Ammon's horn (tissue), 1 donor: ENCODE measurements at regions not wholly inside any gene's neighbourhood (a gene's known extent, or its start where the extent isn't known, plus 50 kb on each side); places are given as distances from the start of the nearest gene placed in this dataset.

Source experiments
- DNase-seq: peaks from one replicate; pipeline ENCODE4 v3.0.0-alpha.2; 2016; ENCODE audit warnings: low spot score

DNA sequence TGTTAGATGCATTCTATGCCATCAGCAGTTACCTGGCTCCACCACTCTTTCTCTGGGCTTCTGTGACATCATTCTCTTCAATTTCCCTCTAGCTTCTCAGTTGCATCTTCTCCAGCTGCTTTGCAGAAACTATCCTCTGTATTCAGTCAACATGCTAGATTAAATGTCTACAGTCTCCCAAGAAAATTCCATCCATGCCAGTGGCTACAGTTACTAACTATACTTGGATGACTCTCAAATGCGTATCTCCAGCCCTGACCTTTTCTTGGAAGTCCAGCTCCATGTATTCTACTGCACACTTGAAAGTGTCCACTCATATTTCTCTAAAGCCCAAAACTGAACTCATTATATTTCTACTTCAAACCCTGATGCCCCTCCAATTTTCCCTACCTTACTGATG is 232.3 kb upstream of the TENM3 start:
- no peak for DNase-seq

DNA sequence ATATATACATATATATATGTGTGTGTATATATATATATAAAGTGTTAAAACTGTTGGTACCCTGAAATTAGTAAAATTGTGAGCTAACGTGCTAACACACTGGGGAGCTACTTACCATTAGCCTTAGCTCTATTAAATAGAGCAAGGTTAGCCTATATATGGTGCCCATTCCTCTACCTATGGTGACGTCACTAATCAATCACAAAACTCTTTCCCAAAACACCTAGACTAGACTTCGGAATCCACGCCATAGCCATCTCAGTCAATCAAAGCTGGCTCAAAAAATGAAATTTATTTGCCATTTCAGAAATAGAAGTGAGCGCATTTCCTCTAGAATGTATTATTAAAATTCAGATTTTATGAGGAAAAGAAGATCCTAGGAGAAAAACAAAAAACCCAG is 229.0 kb upstream of the TENM3 start:
- no peak for DNase-seq

DNA sequence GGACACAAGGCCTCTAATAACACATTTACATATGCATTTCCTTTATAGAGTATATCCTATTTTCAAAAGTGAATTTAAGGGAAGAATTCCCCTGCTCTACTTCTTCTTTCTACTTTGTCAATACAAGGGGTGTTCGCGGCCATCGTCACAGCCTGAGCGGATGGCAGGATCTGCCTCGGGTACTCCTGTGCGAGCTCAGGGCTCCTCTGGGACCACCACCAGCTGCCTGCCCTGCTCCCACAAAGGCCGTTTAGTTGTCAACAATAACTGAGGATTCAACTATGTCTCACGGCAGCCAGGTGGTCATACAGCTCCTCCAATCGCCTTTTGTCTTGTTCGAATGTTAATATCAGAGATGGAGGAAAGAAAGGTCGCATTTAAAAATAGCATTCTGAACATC is 228.2 kb upstream of the TENM3 start:
- no peak for DNase-seq

DNA sequence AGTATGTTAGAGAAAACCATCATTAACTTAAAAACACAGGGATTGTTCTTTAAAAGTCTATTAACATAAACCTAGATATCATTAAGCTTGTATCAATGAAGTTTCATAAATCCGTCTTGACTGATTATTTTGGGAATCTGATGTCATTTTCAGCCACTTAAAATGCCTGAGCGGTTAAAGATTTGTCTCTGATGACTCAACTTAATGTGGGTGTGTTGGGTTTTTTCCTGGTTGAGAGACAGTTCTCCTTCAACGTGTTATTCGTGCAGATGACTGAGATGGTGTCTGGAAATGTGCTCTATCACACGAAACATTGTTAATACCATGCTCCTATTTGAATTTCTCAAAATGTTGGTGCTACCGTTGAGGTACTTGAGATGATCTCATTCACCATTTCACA is 227.3 kb upstream of the TENM3 start:
- peak; percentile 18 for DNase-seq

DNA sequence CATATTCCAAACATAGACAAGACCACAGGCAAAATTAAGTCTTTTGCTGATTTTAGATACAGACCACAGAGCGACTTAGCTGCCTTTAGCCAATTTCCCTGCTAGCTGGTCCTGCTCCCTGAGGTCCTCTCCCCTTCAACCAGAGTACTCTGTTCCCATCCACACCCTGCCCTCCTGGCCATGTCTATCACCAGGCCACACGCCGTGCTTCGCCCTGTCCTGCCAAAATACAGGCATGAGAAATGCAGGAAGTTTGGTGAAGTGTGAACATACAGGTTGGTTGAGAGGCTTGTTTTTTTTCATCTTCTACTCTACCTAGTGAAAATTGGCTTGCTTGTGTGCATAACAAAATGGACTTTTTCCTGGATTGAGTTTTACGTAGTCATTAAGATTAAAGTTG is 226.2 kb upstream of the TENM3 start:
- no peak for DNase-seq

DNA sequence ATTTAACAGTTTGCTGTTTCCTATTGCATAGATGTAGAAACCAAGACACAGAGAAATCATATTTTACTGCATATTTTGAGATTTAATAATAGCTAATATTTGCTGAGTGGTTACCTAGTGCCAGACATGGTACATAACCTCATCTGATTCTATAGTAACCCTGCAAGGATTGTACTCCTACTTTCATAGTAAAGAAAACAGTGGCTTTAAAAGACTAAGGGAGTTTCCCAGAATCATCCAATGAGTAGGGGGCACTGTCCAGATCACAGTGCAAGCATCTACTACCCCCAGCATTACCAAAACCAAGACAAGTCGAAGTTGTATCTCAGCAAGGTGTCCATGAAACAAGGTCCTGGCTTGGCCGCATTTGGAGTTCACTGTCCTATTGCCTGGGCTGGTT is 224.5 kb upstream of the TENM3 start:
- DNase-seq: no peak

DNA sequence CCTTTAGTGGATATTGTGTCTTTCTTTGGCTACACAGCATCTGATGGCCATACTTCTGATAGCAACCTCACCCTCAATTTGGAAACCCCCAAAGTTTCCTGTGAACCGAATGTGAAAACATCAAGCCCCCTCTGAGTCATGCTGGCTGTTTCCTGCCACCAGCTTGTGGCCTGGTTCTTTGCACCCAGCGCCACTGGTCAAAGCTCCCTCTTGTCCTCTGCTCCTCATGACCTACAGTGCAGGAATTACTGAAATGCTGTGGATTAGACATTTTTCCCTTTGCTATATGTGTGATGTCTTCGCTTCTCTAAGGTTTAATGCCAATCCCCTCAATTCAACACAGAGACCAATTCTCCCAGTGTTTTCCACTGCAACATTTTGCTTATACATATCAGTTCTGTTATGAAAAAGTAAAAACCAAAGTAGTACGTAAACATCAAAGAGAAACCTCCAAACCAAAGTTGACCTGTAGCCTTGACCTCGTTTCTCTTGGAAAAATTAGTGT is 224.0 kb upstream of the TENM3 start:
- no peak for DNase-seq

DNA sequence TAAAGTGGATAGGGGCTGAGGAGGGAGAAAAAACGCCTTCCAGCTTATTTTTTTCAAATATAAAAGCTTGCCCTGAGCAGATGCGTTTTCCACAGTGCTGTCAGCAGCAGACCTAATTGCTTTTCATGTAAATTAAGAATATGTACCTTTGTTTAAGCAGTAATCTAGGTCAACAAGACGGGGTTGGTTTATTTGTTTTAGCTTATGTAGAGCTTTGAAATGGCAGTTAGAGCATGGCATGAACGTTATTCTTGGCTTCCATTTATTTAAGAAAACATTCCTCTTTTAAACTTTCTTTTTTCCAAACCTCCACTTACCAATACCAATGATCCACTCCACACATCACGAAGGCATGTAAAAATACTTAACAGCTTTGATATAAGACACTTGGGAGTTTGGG is 220.3 kb upstream of the TENM3 start:
- DNase-seq: no peak

DNA sequence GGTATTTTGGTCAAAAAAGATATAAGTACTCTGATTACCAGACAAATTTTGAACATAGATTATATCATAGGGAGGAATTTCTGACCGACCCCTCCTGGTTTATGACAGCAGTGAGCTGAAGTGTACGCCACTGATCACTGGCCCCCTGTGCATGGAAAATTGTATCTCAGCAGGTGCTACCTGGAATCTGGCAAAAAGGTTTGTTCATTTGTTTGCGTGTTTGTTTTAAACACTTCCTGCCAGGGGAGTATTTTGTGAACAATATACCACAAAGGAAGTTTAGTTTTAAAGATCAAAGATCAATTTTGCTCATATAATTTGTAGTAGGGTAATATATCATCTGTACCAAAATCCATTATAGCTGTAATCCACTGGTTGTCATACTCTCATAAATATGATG is 219.7 kb upstream of the TENM3 start:
- DNase-seq: no peak

DNA sequence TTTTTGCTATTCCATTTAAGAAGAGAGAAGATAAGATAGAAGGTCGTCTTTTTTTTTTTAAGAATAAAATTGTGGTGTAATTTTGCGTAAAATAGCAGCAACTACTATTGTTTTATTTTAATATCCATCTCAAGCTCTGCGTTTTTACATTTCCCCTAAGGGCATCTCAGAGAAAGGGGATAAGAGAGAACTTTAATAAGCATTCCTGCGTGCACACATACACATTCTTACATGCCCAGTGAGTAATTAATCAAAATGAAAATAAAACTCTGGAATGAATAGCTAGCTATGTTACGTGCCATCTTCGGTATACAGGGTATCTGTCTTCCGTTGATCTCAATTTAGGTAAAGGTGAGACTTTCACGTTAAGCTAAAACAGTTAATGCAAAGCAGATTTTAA is 200.3 kb upstream of the TENM3 start:
- no peak for DNase-seq

DNA sequence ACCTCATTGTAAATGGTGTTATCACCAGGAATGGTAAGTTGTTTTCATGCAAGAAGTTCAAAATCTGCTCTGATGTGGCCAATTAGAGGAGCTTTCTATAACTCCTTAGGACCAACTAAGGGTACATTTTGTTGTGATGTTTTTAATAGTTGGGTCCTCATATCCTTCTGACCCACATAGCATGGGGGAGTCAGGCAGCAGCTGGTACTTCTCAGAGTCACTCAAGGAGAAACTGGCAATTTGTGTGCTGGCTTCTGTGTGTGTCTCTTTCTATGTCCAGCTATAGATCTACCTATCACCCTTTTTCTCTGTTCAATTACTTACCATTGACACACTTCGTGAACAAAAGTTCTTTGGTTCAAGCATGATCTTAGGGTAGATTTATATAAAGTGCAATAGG is 194.3 kb upstream of the TENM3 start:
- no peak for DNase-seq

DNA sequence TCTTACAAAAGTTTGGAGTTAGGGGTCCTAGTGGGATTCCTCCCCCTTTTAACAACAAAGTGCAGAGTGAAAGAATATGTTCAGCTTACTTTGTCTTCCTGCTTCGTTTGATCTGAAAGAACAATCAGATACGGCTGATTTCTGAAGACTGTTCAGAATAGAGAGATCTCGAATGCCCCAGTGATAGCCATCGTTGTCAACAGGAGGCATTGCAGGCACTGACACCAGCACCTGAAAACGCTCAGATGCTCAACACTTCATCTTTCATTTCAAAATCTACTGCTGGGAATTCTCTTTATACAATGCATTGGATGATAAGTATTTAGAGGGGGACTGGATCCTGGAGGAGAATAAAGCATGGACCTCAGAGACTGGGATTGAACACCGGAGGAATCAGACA is 186.3 kb upstream of the TENM3 start:
- DNase-seq: no peak

DNA sequence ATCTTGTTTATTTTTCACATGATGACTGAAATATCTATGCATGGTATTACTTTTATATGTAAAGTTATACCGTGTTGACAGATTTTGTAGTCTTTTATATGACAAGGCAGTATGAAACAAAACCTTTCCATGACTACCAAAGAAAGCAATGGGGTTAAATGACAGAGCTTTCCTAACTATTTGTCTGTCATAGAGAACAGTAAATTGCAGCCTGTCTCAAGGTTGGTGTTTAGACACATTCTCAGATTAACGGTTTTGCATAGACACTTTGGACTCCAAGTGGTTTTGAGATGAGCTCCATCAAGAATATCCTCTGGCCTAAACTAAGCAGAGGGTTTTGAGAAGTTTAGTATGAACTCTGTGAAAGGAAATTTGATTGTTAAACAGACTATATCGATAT is 180.7 kb upstream of the TENM3 start:
- no peak for DNase-seq

DNA sequence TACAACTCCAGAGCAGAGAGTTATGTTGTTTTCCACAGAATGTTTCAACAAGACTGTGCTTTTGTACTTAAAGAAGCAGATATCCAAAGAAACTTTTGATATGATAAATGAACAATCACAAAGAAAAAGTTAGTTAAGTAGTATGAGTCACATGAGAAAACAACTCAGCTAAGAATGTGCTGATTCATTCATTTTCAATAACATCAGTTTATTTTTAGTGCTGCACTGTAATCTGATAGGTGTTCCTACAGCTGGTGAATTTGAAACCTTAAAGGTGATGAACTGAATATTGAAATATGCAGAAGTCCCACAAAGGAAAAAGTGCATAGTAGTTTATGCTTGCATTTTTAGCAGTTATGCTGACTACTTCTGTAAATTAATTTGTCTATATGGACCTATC is 180.3 kb upstream of the TENM3 start:
- no peak for DNase-seq

DNA sequence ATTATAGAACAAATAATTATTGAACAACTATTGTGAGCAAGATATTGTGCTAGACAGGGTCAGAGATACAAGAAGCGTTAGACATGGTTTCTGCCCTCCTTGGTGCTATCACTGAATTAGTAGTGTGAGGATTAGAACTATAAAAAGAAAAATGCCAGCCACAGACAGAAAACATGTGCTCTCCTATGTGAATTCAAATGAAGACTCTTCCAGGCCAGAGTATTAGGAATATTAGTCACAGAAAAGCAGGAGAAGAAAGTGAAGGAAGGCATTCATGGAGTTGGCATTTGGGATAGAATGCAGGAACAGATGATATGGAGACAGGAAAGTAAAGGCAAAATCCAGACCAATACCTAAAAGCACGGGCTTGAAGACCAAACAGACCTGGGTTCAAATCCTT is 179.6 kb upstream of the TENM3 start:
- DNase-seq: no peak

DNA sequence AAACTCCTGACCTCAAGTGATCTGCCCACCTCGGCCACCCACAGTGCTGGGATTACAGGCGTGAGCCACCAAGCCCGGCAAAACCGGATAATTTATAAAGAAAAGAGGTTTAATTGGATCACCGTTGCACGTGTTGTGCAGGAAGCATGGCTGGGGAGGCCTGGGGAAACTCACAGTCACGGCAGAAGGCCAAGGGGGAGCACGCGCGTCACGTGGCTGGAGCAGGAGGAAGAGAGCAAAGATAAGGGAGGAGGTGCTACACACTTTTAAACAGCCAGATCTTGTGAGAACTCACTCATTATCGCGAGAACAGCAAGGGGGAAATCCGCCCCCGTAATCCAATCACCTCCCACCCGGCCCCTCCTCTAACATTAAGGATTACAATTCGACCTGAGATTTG is 177.9 kb upstream of the TENM3 start:
- no peak for DNase-seq

DNA sequence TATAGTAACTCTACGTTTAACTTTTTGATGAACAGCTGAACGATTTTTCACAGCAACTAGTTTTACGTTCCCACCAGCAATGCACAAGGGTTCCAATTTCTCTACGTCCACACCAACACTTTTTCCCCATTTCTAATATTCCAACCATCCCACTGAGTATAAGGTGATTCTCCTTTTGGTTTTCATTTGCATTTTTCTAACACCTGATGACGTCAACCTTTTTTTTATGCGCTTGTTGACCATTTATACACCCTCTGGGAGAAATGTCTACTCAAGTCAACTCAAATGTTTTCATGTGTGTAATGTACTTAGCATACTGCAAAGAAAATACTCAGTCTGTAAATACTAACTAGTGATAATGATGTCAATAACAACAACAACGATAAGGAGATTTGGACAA is 177.2 kb upstream of the TENM3 start:
- no peak for DNase-seq

DNA sequence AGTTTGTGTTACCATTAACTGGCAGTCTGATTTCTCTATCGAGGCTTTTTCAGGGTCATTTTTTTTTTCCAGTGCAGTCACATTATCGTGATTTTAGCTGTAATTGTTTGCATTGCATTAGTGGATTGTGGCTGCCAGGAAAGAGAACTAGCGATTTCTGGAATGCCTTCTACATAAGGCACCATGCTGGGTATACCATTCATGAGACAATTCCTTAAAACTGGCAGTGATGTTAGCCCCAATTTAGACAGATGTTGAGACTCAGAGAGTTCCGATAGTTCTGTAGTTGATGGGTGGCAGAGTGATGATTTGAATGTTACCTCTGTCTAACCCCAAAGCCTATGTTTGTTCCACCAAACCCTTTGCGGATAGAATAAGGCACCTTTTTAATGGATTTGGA is 175.4 kb upstream of the TENM3 start:
- no peak for DNase-seq

DNA sequence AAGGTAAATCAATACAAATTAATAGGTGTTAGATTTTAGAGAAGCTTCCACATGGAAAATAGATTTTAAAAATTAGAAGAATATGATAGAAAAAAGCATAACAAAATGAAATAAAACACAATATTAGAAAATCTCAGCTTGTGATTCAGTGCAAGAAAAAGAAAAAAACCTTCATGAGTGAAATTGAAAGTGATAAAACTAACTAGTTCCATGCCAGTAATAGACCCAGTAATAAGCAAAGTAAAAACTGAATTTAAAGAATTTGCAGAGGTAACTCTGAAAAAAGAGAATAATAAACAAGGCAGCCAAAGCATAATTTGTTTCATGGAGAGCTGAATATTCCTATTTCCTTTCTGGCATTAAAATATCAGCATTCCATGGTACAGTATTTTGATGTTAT is 174.3 kb upstream of the TENM3 start:
- DNase-seq: no peak

DNA sequence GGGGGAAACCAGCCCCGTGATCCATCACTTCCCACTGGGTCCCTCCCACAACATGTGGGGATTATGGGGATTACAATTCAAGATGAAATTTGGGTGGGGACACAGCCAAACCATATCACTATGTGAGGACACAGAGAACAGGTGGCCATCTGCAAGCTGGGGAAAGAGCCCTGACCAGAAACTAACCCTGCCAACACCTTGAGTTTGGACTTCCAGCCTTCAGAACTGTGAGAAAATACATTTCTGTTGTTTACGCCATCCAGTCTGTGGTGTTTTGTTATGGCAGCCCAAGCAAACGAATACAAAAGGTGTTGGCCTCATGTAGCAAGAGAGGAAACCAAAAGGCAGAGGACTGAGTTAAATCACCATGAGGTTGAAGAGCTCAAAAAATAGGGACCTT is 169.9 kb upstream of the TENM3 start:
- no peak for DNase-seq

DNA sequence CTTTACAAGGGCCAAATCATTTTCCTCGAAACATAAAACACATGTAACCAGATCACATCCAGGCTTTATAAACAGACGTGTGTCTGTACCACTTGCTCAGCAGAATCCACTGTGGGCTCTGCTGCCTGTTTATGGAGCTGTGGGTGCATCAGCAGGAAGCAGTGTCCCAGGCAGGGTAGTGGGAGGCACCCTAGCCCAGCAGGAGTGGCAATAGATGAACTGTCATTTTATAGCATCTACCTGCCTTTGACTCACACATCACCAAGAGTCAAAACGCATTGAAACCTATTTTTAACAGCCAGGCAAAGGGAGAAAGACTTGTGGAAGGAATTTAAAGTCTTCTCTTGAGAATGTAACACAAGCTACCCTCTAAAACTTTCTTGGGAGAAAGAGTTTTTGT is 169.1 kb upstream of the TENM3 start:
- DNase-seq: no peak

DNA sequence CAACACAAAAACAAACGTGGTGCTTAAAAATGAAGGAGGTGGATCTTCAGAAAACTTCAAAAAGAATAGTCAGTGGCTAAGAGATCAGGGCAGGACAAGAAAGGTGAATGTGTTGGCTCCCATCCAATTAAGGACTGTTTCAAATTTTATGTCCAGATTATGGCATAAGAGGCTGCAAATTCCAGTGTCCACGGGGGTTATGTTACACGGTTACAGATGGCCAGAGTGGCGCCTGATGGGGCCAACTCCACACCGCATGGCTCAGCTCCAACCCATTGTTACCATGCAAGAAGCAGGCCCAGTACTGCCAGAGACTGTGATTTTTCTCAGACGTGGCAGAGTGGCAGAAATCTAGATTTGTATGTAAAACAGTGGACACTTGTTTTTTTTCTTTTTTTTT is 168.4 kb upstream of the TENM3 start:
- no peak for DNase-seq

DNA sequence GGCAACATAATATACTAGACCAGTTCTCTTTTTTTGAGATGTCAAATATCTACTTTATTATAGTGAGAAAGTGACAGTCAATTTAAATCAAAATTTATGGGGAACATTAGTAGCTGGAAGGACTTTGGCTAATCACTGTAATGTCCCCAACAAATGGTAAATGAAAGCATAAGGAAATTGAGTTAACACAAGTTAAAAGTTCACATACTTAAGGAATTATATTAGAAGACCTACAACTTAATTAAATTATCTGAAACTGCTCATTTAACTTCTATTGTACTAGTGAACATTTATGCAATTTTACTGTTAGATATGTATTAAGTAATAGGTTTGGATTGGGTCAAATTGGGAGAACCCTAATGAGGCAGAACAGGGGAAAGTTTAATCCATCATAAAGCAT is 160.3 kb upstream of the TENM3 start:
- no peak for DNase-seq

DNA sequence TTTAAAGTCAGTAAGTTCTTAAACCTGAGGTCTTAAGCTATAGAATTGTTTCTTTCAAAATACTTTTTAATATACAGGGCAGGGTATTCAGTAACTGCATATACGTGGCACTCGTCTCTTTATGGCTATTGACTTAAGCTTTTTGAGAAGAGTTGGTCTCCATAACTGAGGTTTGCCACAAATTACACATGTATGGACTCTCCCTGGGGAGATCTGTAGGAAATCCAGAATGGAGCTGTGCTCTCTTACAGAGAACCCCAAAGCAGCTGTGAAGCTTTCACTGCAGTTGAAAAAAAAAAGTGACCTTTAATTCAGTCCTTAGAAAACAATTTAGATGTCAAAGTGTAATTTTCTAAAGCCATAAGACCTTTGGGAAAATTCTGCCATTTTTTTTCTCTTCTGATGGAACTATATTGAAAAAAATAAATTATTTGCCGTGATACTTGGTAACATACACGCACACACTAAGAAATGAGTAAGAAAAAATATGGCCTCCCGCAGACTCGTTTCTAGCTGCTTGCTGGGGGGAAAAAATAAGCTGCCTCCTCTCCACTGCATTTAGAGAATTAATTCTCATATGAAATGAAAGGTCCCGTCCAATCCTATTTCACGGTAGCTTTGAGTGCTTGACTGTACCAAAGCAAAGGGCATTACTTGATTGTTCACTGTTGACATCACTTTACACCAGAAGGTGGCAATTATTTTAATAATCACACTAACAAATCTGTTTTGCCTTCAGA is 159.4 kb upstream of the TENM3 start:
- no peak for DNase-seq

DNA sequence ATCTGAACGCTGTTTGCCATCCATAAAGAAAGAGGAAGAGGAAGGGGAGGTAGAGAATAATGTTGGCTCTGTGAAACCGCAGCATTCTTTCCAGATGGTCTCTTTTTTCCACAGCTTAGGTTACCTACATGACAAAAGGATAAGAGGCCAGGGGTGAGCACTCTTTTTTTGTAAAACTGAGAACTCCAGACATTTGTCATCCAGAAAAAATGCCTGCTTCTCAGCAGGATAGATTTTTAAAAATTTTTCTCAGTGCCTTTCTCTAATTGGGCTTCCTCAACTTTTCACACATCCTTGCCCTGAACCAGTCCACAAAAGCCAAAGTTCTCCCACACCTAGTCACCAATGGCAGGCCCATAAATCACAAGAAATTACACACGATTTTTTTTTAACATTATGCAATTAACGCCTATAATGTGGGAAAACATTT is 158.1 kb upstream of the TENM3 start:
- no peak for DNase-seq
